ENCODE measurements at regions not wholly inside any gene's neighbourhood (a gene's known extent, or its start where the extent isn't known, plus 50 kb on each side); places are given as distances from the start of the nearest gene placed in this dataset.

DNA sequence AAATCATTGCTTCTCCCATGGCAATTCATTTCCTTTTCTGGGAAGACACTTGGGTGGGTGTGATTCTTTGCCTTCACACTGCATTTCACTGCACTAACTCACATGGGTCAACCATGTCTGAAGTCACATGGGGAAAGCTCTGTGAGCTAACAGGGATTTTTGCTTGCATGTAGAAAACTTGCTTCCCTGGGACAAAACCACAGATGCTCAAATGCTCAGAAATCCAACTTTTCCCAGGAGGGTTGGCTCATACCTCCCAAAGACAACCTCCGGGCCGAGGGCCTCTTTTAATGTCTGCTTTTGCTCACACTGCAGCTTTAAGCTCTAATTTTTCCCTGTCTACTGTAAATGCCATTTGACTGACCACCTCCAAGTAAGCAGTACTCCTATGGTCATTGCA lies 1695.2 kb downstream of the STIM2 start:
- Histone ChIP-seq H3K9me3 (no peaks in the 10 kb centered on the region), H3K27ac (no peak overlapping the region), H3K36me3 (no peaks in the 10 kb centered on the region), H3K27me3 (no peaks in the 10 kb centered on the region), H3K4me3 (no peak overlapping the region), H3K4me1 (no peaks in the 10 kb centered on the region)
- no peak for DNase-seq
- WGBS, 2 donors, result 83 to 85% methylated on average over 2 of the region's 2 CpGs
- no peak for ATAC-seq (ENCODE audit: low FRiP score in 2 of 2)
- TF ChIP-seq, protein P1, sequence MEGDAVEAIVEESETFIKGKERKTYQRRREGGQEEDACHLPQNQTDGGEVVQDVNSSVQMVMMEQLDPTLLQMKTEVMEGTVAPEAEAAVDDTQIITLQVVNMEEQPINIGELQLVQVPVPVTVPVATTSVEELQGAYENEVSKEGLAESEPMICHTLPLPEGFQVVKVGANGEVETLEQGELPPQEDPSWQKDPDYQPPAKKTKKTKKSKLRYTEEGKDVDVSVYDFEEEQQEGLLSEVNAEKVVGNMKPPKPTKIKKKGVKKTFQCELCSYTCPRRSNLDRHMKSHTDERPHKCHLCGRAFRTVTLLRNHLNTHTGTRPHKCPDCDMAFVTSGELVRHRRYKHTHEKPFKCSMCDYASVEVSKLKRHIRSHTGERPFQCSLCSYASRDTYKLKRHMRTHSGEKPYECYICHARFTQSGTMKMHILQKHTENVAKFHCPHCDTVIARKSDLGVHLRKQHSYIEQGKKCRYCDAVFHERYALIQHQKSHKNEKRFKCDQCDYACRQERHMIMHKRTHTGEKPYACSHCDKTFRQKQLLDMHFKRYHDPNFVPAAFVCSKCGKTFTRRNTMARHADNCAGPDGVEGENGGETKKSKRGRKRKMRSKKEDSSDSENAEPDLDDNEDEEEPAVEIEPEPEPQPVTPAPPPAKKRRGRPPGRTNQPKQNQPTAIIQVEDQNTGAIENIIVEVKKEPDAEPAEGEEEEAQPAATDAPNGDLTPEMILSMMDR (IDR thresholded peaks at IDR 0.05), result no peak
- TF ChIP-seq POLR2A (IDR thresholded peaks at IDR 0.05) (no peak), POLR2AphosphoS5 (IDR thresholded peaks at IDR 0.05) (no peak), EP300 (IDR thresholded peaks at IDR 0.05) (no peak)

DNA sequence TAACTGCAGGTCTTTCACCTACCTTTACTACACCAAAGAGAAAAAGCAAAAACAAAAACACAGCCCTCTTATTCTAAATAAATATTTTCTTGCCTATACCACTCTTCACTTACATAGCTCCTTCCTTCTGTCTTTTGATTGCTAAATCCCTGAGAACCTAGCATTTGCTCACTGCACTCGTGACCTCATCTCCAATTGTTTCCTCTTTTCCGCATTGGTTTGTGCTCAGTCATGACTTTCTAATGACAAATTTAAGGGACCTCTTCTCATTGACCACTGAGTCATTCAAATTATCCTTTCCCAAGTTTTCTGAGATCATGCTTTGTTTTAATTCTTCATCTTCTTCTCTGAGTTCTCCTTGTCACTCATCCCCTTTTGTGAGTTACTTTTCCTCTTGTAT lies 1697.1 kb downstream of the STIM2 start:
- ATAC-seq (ENCODE audit: low FRiP score in 2 of 2), result no peak
- H3K36me3 ChIP-seq, result no peaks in the 10 kb centered on the region
- no peaks in the 10 kb centered on the region for H3K27me3 ChIP-seq
- no peaks in the 10 kb centered on the region for H3K4me1 ChIP-seq
- no peak overlapping the region for H3K27ac ChIP-seq
- TF ChIP-seq POLR2A (IDR thresholded peaks at IDR 0.05), result no peak
- TF ChIP-seq EP300 (IDR thresholded peaks at IDR 0.05), result no peak
- TF ChIP-seq, protein P1 (IDR thresholded peaks at IDR 0.05), result no peak
- no peak for TF ChIP-seq POLR2AphosphoS5 (IDR thresholded peaks at IDR 0.05)
- H3K9me3 ChIP-seq, result no peaks in the 10 kb centered on the region
- no peak for DNase-seq
- WGBS, 2 donors, result 62 to 73% methylated on average over 2 of the region's 2 CpGs
- no peak overlapping the region for H3K4me3 ChIP-seq

DNA sequence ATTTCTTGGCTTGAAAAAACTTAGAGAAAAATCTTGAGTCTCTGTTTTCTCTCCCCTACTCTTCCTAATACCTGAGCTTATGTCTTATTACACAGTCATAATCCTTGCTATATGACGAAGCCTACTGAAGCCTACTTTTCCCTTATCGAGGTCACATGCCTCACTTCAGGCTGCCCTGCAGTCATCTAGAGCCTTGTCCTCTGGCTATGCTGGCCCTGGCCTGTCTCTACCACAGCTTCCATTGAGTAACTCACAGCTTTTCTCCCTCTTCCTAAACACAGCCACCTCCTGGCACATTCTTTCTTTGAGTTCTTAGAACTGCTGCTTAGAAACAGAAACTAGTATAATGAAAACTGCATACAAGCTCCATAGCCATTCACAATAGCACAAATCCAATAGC lies 1698.3 kb downstream of the STIM2 start:
- Histone ChIP-seq H3K27me3 (no peaks in the 10 kb centered on the region), H3K27ac (no peak overlapping the region), H3K36me3 (no peaks in the 10 kb centered on the region), H3K4me1 (no peaks in the 10 kb centered on the region), H3K9me3 (no peaks in the 10 kb centered on the region), H3K4me3 (no peak overlapping the region)
- ATAC-seq (ENCODE audit: low FRiP score in 2 of 2), result no peak
- no peak for TF ChIP-seq POLR2A (IDR thresholded peaks at IDR 0.05)
- no peak for DNase-seq
- WGBS, 2 donors, result 69 to 92% methylated on average over 2 of the region's 2 CpGs

DNA sequence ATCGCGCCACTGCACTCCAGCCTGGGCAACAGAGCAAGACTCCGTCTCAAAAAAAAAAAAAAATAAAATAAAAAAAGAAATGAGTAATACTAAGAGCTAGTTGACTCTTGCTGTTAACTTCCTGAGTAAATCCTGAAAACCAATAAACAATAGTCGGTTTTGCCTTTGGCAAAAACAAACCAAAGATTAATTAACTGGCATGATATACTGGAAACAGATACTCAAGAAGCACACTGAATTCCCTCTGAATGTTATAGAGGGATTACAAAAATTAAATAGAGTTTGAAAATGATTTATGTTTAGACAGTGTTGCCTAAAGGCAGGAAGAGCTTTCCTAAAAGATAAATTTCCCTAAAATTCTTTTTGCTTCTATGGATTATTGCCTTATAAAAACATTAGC lies 1702.3 kb downstream of the STIM2 start:
- ATAC-seq (ENCODE audit: low FRiP score in 2 of 2), result no peak
- H3K27me3 ChIP-seq, result no peaks in the 10 kb centered on the region
- 72 to 83% methylated on average over 2 to 4 of the region's 4 CpGs for WGBS, 2 donors
- no peak overlapping the region for H3K27ac ChIP-seq
- no peaks in the 10 kb centered on the region for H3K36me3 ChIP-seq
- TF ChIP-seq EP300 (IDR thresholded peaks at IDR 0.05), result no peak
- no peak for TF ChIP-seq POLR2AphosphoS5 (IDR thresholded peaks at IDR 0.05)
- TF ChIP-seq POLR2A (IDR thresholded peaks at IDR 0.05), result no peak
- TF ChIP-seq, protein P1 (IDR thresholded peaks at IDR 0.05), result no peak
- no peak overlapping the region for H3K4me3 ChIP-seq
- no peak for DNase-seq
- H3K4me1 ChIP-seq, result no peaks in the 10 kb centered on the region
- peaks cover 0 to 3% (median 0%) of the 10 kb centered on the region in 4 donors for H3K9me3 ChIP-seq

DNA sequence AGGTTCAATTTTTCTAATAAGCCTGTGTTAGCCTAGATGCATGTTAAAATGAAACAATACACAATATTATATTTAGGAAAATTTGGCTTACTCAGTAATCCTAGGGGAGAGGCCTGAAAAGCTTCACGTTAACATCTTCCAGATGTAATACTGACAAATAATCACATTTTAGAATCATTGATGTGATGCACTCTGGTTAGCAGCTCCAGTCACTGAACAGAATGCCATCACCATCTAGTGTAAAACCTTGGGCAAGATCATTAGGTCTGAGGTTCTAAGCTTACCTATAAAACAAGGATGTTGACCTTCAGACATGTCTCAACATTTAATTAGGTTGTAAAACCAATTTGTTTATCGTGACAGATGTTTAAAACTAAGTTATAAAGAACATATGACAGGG lies 1704.8 kb downstream of the STIM2 start:
- H3K27me3 ChIP-seq, result no peaks in the 10 kb centered on the region
- 68 to 77% methylated on average over 2 of the region's 2 CpGs for WGBS, 2 donors
- no peak for ATAC-seq (ENCODE audit: low FRiP score in 2 of 2)
- no peaks in the 10 kb centered on the region for H3K4me1 ChIP-seq
- no peak overlapping the region for H3K4me3 ChIP-seq
- no peak for DNase-seq
- no peak for TF ChIP-seq EP300 (IDR thresholded peaks at IDR 0.05)
- TF ChIP-seq, protein P1 (IDR thresholded peaks at IDR 0.05), result no peak
- TF ChIP-seq POLR2AphosphoS5 (IDR thresholded peaks at IDR 0.05), result no peak
- no peak for TF ChIP-seq POLR2A (IDR thresholded peaks at IDR 0.05)
- H3K36me3 ChIP-seq, result no peaks in the 10 kb centered on the region
- peaks cover 0 to 6% (median 0%) of the 10 kb centered on the region in 4 donors for H3K9me3 ChIP-seq
- no peak overlapping the region for H3K27ac ChIP-seq
